K562 (cell line): ENCODE measurements at regions not wholly inside any gene's neighbourhood (a gene's known extent, or its start where the extent isn't known, plus 50 kb on each side); places are given as distances from the start of the nearest gene placed in this dataset.

Experiments used
- ATAC-seq: fragments of 200-7000 bp; cut with Tn5 transposase; 3 replicates; pipeline ENCODE4 v1.9.1; 2020; ENCODE audit warnings: moderate library complexity
- BruUV-seq: library from RNA; stranded (reverse); fragments of 400-500 nt; replicated peaks from 2 replicates; lab custom pipeline; 2021; lab: Mats Ljungman, UMichigan
- CTCF ChIA-PET: fragments of 300-600 bp; formaldehyde crosslinking; extraction: SDS; loops from one replicate; lab custom pipeline; 2021; ENCODE audit warnings: low intra/inter-chr PET ratio; lab: Yijun Ruan, JAX
- POLR2A ChIA-PET: fragments of 300-600, 350-650 bp; sonication (Branson Sonifier 250); formaldehyde crosslinking; extraction: SDS; loops from one replicate; lab custom pipeline; 2021; ENCODE audit warnings: antibody characterized with exemption, inconsistent platforms; lab: Yijun Ruan, JAX
- DNase-seq, 4 experiments: peaks; one replicate each; pipeline versions ENCODE4 v3.0.0 to v3.0.0-alpha.2; 2011 to 2018; ENCODE audit warnings: low spot score in 3 of 4, mixed read lengths in 3 of 4; ENCODE audit errors: extremely low read depth in 1 of 4
- FAIRE-seq: peaks from 2 replicates; lab custom pipeline; 2011; peaks lifted over from hg19 to GRCh38; lab: Jason Lieb, UNC
- H2AFZ ChIP-seq: 2 replicates; pipeline ENCODE4 v1.6.0; 2011; ENCODE audit warnings: low read depth, low read length, control low read depth, inconsistent platforms
- H3K27ac ChIP-seq: fragments of 200-600 bp; 3 replicates; pipeline ENCODE4 v1.8.0; 2011; ENCODE audit warnings: low read depth, mild to moderate bottlenecking, control low read depth, inconsistent platforms, low read length, moderate library complexity, mixed read lengths; ENCODE audit errors: extremely low read depth
- H3K27me3 ChIP-seq, 2 experiments: fragments of 300-600 bp in 1 of 2; 2 replicates in 1 of 2; 3 replicates in 1 of 2; pipeline versions ENCODE4 v1.6.0 to v1.8.0; 2011; ENCODE audit warnings: inconsistent platforms in 2 of 2, low read length in 2 of 2, mild to moderate bottlenecking in 1 of 2, mixed read lengths in 1 of 2, moderate library complexity in 1 of 2; ENCODE audit not compliant: control insufficient read depth in 2 of 2, insufficient read depth in 2 of 2
- H3K36me3 ChIP-seq: fragments of 300-600 bp; 3 replicates; pipeline ENCODE4 v1.8.0; 2011; ENCODE audit warnings: mild to moderate bottlenecking, low read length, inconsistent platforms; ENCODE audit not compliant: control insufficient read depth, insufficient read depth
- H3K4me1 ChIP-seq, 2 experiments: fragments of 200-600 bp in 1 of 2; replicated peaks in 1 of 2; 2 replicates in 1 of 2; 3 replicates in 1 of 2; pipeline versions ENCODE4 v1.5.1 to v1.8.0; 2011; ENCODE audit warnings: inconsistent platforms in 2 of 2, low read length in 2 of 2, mild to moderate bottlenecking in 1 of 2, mixed read lengths in 1 of 2, moderate library complexity in 1 of 2; ENCODE audit not compliant: control insufficient read depth in 2 of 2, insufficient read depth in 2 of 2
- H3K4me2 ChIP-seq: 2 replicates; pipeline ENCODE4 v1.6.1; 2011; ENCODE audit warnings: low read length, control low read depth, inconsistent platforms, mixed read lengths; ENCODE audit not compliant: insufficient read depth
- H3K4me3 ChIP-seq: fragments of 200-600 bp; sonication (generic), shearing (Covaris generic); 2 replicates; pipeline ENCODE4 v1.5.1; 2016; ENCODE audit warnings: control low read depth, inconsistent platforms
- H3K79me2 ChIP-seq: fragments of 200-600 bp; 3 replicates; pipeline ENCODE4 v1.8.0; 2011; ENCODE audit warnings: low read length, inconsistent platforms; ENCODE audit not compliant: control insufficient read depth, insufficient read depth
- H3K9ac ChIP-seq, 2 experiments: 2 replicates each; pipeline versions ENCODE4 v1.6.0 to v1.6.1; 2011; ENCODE audit warnings: low read depth in 2 of 2, low read length in 2 of 2, control low read depth in 1 of 2, inconsistent platforms in 1 of 2, mild to moderate bottlenecking in 1 of 2, mixed read lengths in 1 of 2; ENCODE audit not compliant: insufficient read depth in 1 of 2
- H3K9me1 ChIP-seq: one replicate; pipeline ENCODE4 v1.6.0; 2011; ENCODE audit warnings: inconsistent platforms, mild to moderate bottlenecking, low read length, moderate library complexity; ENCODE audit not compliant: control insufficient read depth, insufficient read depth
- H3K9me3 ChIP-seq: replicated peaks from 2 replicates; pipeline ENCODE4 v1.5.1; 2011; ENCODE audit warnings: low read depth, low read length, inconsistent platforms; ENCODE audit not compliant: control insufficient read depth, insufficient read depth
- H4K20me1 ChIP-seq: replicated peaks from 2 replicates; pipeline ENCODE4 v1.6.1; 2011; ENCODE audit warnings: low read length, inconsistent platforms, mixed read lengths; ENCODE audit not compliant: control insufficient read depth, insufficient read depth
- ATF2 ChIP-seq: sonication (generic); formaldehyde crosslinking; IDR thresholded peaks from 2 replicates; pipeline ENCODE4 v1.8.1; 2022; ENCODE audit warnings: missing genetic modification reagents
- CSDE1 ChIP-seq, 2 experiments: fragments of 450-650 bp; IDR thresholded peaks; 2 replicates each; pipeline ENCODE4 v1.6.1; 2016; ENCODE audit warnings: mild to moderate bottlenecking in 1 of 2
- E2F6 ChIP-seq, 2 experiments: IDR thresholded peaks; 2 replicates each; pipeline ENCODE4 v1.6.1; 2011; ENCODE audit warnings: borderline replicate concordance in 1 of 2, control low read depth in 1 of 2, low read depth in 1 of 2, low read length in 1 of 2, mild to moderate bottlenecking in 1 of 2, mixed read lengths in 1 of 2, moderate library complexity in 1 of 2; ENCODE audit not compliant: insufficient read depth in 1 of 2, insufficient read length in 1 of 2, poor library complexity in 1 of 2, severe bottlenecking in 1 of 2; ENCODE audit errors: extremely low read depth in 1 of 2
- KDM4B ChIP-seq, 2 experiments: fragments of 450-650 bp in 1 of 2; sonication (generic) in 1 of 2; IDR thresholded peaks; 2 replicates each; pipeline ENCODE4 v1.6.1; 2016 to 2017; ENCODE audit warnings: borderline replicate concordance in 2 of 2, antibody characterized with exemption in 1 of 2, low read depth in 1 of 2, mild to moderate bottlenecking in 1 of 2
- SETDB1 ChIP-seq: IDR thresholded peaks from one replicate; pipeline ENCODE4 v1.6.1; 2012; ENCODE audit warnings: low read length, control low read depth, inconsistent platforms
- SMAD4 ChIP-seq: fragments of 250-450 bp; sonication (Bioruptor Pico); conservative IDR thresholded peaks from 2 replicates; pipeline ENCODE4 v1.8.0; 2021; ENCODE audit warnings: inconsistent platforms, mild to moderate bottlenecking, moderate library complexity
- ZNF696 ChIP-seq: fragments of 250-450 bp; sonication (Bioruptor Pico); conservative IDR thresholded peaks from 2 replicates; pipeline ENCODE4 v1.4.0; 2020; ENCODE audit warnings: mild to moderate bottlenecking, moderate library complexity
- in situ Hi-C: fragments of 300-500 bp; cut with MboI; formaldehyde crosslinking; loops from 4 replicates; pipeline ENCODE4 v1.15.0; 2018; ENCODE audit warnings: inconsistent platforms, mixed read lengths
- intact Hi-C: fragments of 100-400 bp; cut with micrococcal nuclease; formaldehyde crosslinking; loops from 2 replicates; pipeline ENCODE4 v1.14.2; 2022

GRCh38 chr17:70388326-70388725 is 219.0 kb downstream of the KCNJ2 start:
- Histone ChIP-seq H3K9ac (no peak overlapping the region), H3K9me1 (no peaks in the 10 kb centered on the region), H4K20me1 (no peaks in the 10 kb centered on the region), H2AFZ (no peak overlapping the region), H3K79me2 (no peaks in the 10 kb centered on the region), H3K4me1 (no peaks in the 10 kb centered on the region), H3K27me3 (no peaks in the 10 kb centered on the region), H3K4me2 (no peak overlapping the region), H3K36me3 (no peaks in the 10 kb centered on the region), H3K9me3 (no peaks in the 10 kb centered on the region), H3K27ac (no peak overlapping the region), H3K4me3 (no peak overlapping the region)
- no TSS peak for BruUV-seq
- in situ Hi-C loops: no loop called here
- FAIRE-seq: no peak
- TF ChIP-seq ZNF696: no peak
- no peak for TF ChIP-seq SETDB1
- no peak for TF ChIP-seq KDM4B (IDR thresholded peaks at IDR 0.05; ENCODE audit: borderline replicate concordance in 2 of 2, low read depth in 1 of 2)
- TF ChIP-seq E2F6 (IDR thresholded peaks at IDR 0.05; ENCODE audit: borderline replicate concordance in 1 of 2, extremely low read depth in 1 of 2, insufficient read depth in 1 of 2, insufficient read length in 1 of 2, low read depth in 1 of 2, low read length in 1 of 2, poor library complexity in 1 of 2, severe bottlenecking in 1 of 2): no peak
- TF ChIP-seq ATF2: no peak
- TF ChIP-seq CSDE1 (IDR thresholded peaks at IDR 0.05): no peak
- no peak for TF ChIP-seq SMAD4
- POLR2A ChIA-PET: no interaction called here
- intact Hi-C loops: no loop called here
- CTCF ChIA-PET: no interaction called here
- ATAC-seq: no peak
- DNase-seq: no peak
